ENCODE measurements at regions not wholly inside any gene's neighbourhood (a gene's known extent, or its start where the extent isn't known, plus 50 kb on each side); places are given as distances from the start of the nearest gene placed in this dataset.

GRCh38 chr2:81675641-81676040 lies 1371.1 kb upstream of the LRRTM1 start:
- no peaks in the 10 kb centered on the region for H3K36me3 ChIP-seq
- TF ChIP-seq CTCF (IDR thresholded peaks at IDR 0.05) (no peak), POLR2A (IDR thresholded peaks at IDR 0.05) (no peak)
- H3K27ac ChIP-seq = no peak overlapping the region
- no peak overlapping the region for H3K4me3 ChIP-seq
- no peak for DNase-seq
- H3K4me1 ChIP-seq = no peaks in the 10 kb centered on the region
- no peaks in the 10 kb centered on the region for H3K27me3 ChIP-seq
- no peaks in the 10 kb centered on the region for H3K9me3 ChIP-seq

- H3K4me3 ChIP-seq = no peak overlapping the region
- TF ChIP-seq POLR2A (IDR thresholded peaks at IDR 0.05) = no peak
- no peaks in the 10 kb centered on the region for H3K27me3 ChIP-seq
- no peak overlapping the region for H3K27ac ChIP-seq
- H3K36me3 ChIP-seq = no peaks in the 10 kb centered on the region
- no peaks in the 10 kb centered on the region for H3K4me1 ChIP-seq
- no peak for DNase-seq
- no peaks in the 10 kb centered on the region for H3K9me3 ChIP-seq
Measured at GRCh38 chr2:81672923-81673322, 1368.4 kb upstream of the LRRTM1 start.

GRCh38 chr2:81672516-81672915 lies 1368.0 kb upstream of the LRRTM1 start:
- Histone ChIP-seq H3K4me3 (no peak overlapping the region), H3K27ac (no peak overlapping the region), H3K27me3 (no peaks in the 10 kb centered on the region), H3K36me3 (no peaks in the 10 kb centered on the region), H3K9me3 (no peaks in the 10 kb centered on the region), H3K4me1 (no peaks in the 10 kb centered on the region)
- no peak for TF ChIP-seq POLR2A (IDR thresholded peaks at IDR 0.05)
- no peak for TF ChIP-seq CTCF (IDR thresholded peaks at IDR 0.05)
- no peak for DNase-seq

- Histone ChIP-seq H3K36me3 (no peaks in the 10 kb centered on the region), H3K4me1 (no peaks in the 10 kb centered on the region), H3K9me3 (no peaks in the 10 kb centered on the region), H3K4me3 (no peak overlapping the region), H3K27ac (no peak overlapping the region), H3K27me3 (no peaks in the 10 kb centered on the region)
- TF ChIP-seq POLR2A (IDR thresholded peaks at IDR 0.05) (no peak), CTCF (IDR thresholded peaks at IDR 0.05) (no peak)
- no peak for DNase-seq
Measured at GRCh38 chr2:81670885-81671284, 1366.3 kb upstream of the LRRTM1 start.

- no peak for DNase-seq
- TF ChIP-seq POLR2A (IDR thresholded peaks at IDR 0.05) = no peak
- TF ChIP-seq CTCF (IDR thresholded peaks at IDR 0.05) = no peak
- Histone ChIP-seq H3K36me3 (no peaks in the 10 kb centered on the region), H3K9me3 (no peaks in the 10 kb centered on the region), H3K27ac (no peak overlapping the region), H3K4me1 (no peaks in the 10 kb centered on the region), H3K27me3 (no peaks in the 10 kb centered on the region), H3K4me3 (no peak overlapping the region)
Measured at GRCh38 chr2:81661081-81661480, 1356.5 kb upstream of the LRRTM1 start.

GRCh38 chr2:81658227-81658626 lies 1353.7 kb upstream of the LRRTM1 start:
- no peak overlapping the region for H3K4me3 ChIP-seq
- H3K27ac ChIP-seq = no peak overlapping the region
- TF ChIP-seq POLR2A (IDR thresholded peaks at IDR 0.05) = no peak
- H3K27me3 ChIP-seq = no peaks in the 10 kb centered on the region
- no peaks in the 10 kb centered on the region for H3K36me3 ChIP-seq
- DNase-seq = no peak
- no peaks in the 10 kb centered on the region for H3K4me1 ChIP-seq
- H3K9me3 ChIP-seq = no peaks in the 10 kb centered on the region
